GM12872 (cell line): ENCODE measurements at regions not wholly inside any gene's neighbourhood (a gene's known extent, or its start where the extent isn't known, plus 50 kb on each side); places are given as distances from the start of the nearest gene placed in this dataset.

Source experiments
- TF ChIP-seq, protein P1 (sequence below): IDR thresholded peaks from 3 replicates; pipeline ENCODE4 v1.5.1; 2011; ENCODE audit warnings: low read depth, mild to moderate bottlenecking, low read length, moderate library complexity; ENCODE audit not compliant: insufficient read depth

DNA sequence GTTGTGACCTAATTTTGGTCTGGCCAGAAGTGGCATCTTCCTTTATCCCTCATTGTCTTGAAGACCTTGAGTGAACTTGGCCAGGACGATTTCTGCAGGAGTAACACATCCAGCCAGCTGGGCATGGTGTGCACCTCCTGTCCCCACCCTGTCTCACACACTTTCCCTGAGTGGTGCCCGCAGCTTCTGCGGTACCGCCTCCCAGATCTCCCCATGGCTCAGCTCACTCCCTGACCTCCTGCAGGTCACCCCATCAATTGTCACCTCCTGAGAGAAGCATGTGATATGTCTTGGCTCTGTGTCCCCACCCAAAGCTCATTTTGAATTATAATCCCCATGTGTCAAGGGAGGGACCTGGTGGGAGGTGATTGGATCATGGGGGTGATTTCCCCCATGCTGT is 50.2 kb upstream of the TP53I11 start:
- TF ChIP-seq, protein P1, sequence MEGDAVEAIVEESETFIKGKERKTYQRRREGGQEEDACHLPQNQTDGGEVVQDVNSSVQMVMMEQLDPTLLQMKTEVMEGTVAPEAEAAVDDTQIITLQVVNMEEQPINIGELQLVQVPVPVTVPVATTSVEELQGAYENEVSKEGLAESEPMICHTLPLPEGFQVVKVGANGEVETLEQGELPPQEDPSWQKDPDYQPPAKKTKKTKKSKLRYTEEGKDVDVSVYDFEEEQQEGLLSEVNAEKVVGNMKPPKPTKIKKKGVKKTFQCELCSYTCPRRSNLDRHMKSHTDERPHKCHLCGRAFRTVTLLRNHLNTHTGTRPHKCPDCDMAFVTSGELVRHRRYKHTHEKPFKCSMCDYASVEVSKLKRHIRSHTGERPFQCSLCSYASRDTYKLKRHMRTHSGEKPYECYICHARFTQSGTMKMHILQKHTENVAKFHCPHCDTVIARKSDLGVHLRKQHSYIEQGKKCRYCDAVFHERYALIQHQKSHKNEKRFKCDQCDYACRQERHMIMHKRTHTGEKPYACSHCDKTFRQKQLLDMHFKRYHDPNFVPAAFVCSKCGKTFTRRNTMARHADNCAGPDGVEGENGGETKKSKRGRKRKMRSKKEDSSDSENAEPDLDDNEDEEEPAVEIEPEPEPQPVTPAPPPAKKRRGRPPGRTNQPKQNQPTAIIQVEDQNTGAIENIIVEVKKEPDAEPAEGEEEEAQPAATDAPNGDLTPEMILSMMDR, result no peak

DNA sequence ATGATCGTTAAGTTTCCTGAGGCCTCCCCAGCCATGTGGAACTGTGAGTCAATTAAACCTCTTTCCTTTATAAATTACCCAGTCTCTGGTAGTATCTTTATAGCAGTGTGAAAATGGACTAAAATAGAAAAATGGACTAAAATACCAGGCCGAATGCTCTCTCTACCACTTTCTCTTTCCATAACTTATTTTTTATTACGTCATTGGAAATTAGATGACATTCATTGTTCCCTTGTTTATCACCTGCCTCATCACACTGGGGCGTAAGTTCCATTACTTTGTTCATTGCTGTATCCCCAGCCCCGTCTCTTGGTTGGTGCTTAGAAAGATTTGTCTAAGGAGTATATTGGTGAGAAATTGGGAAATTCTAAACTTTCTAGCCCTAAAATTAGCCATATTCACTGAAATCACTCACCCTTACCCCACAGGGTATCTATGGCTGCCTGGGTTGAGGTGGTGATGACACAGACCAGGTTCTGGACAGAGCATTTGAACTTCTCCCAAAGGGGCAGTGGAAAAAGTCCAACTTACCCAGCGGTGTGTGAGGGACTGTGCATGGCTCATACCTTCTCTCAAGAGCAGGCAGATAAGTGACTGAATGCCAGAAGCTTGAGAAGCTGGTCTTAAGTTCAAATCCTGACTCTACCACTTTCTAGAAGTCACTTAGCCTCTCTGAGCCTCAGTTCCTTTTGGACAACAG is 50.9 kb upstream of the TP53I11 start:
- TF ChIP-seq, protein P1, result no peak

DNA sequence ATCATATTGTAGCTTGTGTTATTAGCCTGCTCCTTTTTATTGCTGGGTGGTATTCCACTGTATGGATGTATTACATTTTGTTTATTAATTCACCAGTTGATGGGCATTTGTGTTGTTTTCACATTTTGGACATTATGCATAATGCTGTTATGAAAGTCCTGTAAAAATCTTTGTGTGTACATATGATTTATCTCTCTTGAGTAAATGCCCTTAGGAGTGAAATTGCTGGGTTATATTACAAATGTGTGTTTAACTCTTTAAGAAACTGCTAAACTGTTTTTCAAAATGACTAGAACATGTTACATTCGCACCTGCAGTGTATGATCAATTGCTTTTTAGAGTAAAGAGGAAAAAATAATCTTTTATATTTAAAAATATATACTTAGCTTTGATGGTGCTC is 54.4 kb upstream of the TP53I11 start:
- TF ChIP-seq, protein P1, result no peak

DNA sequence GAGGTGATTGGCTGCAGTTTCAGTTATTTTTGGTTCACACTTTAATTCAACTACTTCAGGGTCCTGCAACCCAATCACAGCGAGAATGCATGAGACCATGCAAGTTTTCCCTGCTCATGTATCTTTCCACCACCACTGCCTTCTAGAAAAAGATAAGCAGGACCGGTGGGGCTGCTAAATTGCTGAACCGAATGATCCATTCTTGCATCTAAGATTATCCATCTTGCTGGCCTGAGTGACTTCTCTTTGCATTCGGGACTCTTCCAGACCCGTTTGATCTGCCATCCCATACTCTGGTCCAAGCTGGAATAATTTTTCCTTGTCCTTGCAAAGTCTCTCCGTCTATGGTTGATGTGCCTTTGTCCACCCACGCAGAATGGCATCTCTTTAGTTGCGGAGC is 56.3 kb upstream of the TP53I11 start:
- TF ChIP-seq, protein P1, result no peak

DNA sequence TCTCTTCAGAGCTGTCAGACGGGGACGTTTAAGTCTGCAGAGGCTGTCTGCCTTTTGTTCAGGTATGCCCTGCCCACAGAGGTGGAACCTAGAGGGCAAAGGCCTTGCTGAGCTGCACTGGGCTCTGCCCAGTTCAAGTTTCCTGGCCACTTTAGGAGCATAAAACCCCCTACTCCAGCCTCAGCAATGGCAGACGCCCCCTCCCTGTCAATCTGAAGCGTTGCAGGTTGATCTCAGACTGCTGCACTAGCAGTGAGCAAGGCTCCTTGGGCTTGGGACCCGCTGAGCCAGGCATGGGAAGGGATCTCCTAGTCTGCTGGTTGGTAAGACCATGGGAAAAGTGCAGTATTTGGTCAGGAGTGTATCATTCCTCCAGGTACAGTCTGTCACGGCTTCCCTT is 66.6 kb upstream of the TP53I11 start:
- TF ChIP-seq, protein P1, result 0 out of 3 replicates have a peak, but pooled peaks have one; percentile 23

DNA sequence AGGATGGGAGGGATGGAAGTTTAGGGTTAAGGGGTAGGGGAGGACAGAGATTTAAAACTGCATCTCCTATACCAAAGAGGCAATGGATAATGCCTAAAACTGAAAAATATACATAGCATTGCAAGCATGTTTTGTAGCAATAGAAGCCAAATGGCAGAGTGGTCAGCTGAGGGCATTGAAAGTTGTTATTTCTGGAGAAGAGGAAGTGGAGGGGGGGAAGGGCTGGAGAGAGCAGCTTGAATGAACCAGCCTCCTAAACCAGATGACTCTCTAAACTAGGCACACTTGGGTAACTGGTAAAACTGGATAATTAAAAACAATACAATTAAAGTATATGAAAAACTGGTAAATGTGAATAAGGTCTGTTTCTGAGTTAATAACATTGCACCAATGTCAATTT is 70.3 kb upstream of the TP53I11 start:
- TF ChIP-seq, protein P1, result no peak

DNA sequence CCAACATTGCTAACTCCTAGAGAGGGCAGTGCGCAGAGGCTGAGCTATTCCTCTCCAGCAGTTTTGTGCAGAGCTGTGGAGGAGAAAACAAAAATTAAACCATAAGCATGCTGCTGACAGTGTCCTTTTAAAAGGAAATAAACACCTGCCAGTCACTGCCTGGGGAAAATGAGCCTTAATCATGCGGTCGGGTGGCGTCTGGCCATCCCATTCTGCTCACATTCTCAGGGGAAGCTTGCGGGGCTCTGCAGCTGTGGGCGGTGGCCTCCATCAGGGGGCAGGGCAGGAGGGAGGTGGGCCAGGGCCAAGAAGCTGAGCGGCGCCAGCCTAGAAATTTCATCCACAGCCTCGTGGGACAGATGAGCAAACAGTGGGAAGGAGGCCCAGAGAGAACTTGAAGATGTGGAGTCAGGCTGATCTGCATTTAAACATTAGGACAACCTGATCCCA is 71.0 kb upstream of the TP53I11 start:
- TF ChIP-seq, protein P1, result no peak
